ENCODE measurements at regions not wholly inside any gene's neighbourhood (a gene's known extent, or its start where the extent isn't known, plus 50 kb on each side); places are given as distances from the start of the nearest gene placed in this dataset.

GRCh38 chr18:53819174-53819573, 405.3 kb downstream of the MBD2 start:
- no peak for DNase-seq (ENCODE audit: low read depth, low spot score)

- no peak for DNase-seq (ENCODE audit: low read depth, low spot score)
These were observed 406.2 kb downstream of the MBD2 start for GRCh38 chr18:53817976-53818950.

GRCh38 chr18:53800171-53800570, 424.3 kb downstream of the MBD2 start:
- no peak for DNase-seq (ENCODE audit: low read depth, low spot score)

- DNase-seq (ENCODE audit: low read depth, low spot score) = no peak
These were observed 425.3 kb downstream of the MBD2 start for GRCh38 chr18:53799134-53799533.

- no peak for DNase-seq (ENCODE audit: low read depth, low spot score)
These were observed 426.0 kb downstream of the MBD2 start for GRCh38 chr18:53798516-53798915.

- DNase-seq (ENCODE audit: low read depth, low spot score) = no peak
These were observed 426.4 kb downstream of the MBD2 start for GRCh38 chr18:53797998-53798495.

- DNase-seq (ENCODE audit: low read depth, low spot score) = no peak
These were observed 428.3 kb downstream of the MBD2 start for GRCh38 chr18:53796040-53796729.

GRCh38 chr18:53795610-53796009, 428.9 kb downstream of the MBD2 start:
- DNase-seq (ENCODE audit: low read depth, low spot score) = no peak

- no peak for DNase-seq (ENCODE audit: low read depth, low spot score)
These were observed 429.4 kb downstream of the MBD2 start for GRCh38 chr18:53795061-53795460.

GRCh38 chr18:53792762-53793161, 431.7 kb downstream of the MBD2 start:
- DNase-seq (ENCODE audit: low read depth, low spot score) = no peak

GRCh38 chr18:53790786-53791185, 433.7 kb downstream of the MBD2 start:
- DNase-seq (ENCODE audit: low read depth, low spot score) = no peak

GRCh38 chr18:53789376-53790247, 434.9 kb downstream of the MBD2 start:
- DNase-seq (ENCODE audit: low read depth, low spot score) = no peak

- no peak for DNase-seq (ENCODE audit: low read depth, low spot score)
These were observed 438.7 kb downstream of the MBD2 start for GRCh38 chr18:53785811-53786210.

- DNase-seq (ENCODE audit: low read depth, low spot score) = no peak
These were observed 440.2 kb downstream of the MBD2 start for GRCh38 chr18:53784253-53784652.

GRCh38 chr18:53780666-53781065, 443.8 kb downstream of the MBD2 start:
- no peak for DNase-seq (ENCODE audit: low read depth, low spot score)

GRCh38 chr18:53772293-53772692, 452.2 kb downstream of the MBD2 start:
- no peak for DNase-seq (ENCODE audit: low read depth, low spot score)

- DNase-seq (ENCODE audit: low read depth, low spot score) = no peak
These were observed 452.8 kb downstream of the MBD2 start for GRCh38 chr18:53771664-53772063.

GRCh38 chr18:53765211-53765610, 459.3 kb downstream of the MBD2 start:
- DNase-seq (ENCODE audit: low read depth, low spot score) = no peak

- no peak for DNase-seq (ENCODE audit: low read depth, low spot score)
These were observed 460.4 kb downstream of the MBD2 start for GRCh38 chr18:53764086-53764485.

- no peak for DNase-seq (ENCODE audit: low read depth, low spot score)
These were observed 467.1 kb downstream of the MBD2 start for GRCh38 chr18:53757328-53757727.

- no peak for DNase-seq (ENCODE audit: low read depth, low spot score)
These were observed 467.9 kb downstream of the MBD2 start for GRCh38 chr18:53756610-53756972.

Data from pulmonary artery endothelial cell (primary cell).